ENCODE measurements at regions not wholly inside any gene's neighbourhood (a gene's known extent, or its start where the extent isn't known, plus 50 kb on each side); places are given as distances from the start of the nearest gene placed in this dataset.

DNA sequence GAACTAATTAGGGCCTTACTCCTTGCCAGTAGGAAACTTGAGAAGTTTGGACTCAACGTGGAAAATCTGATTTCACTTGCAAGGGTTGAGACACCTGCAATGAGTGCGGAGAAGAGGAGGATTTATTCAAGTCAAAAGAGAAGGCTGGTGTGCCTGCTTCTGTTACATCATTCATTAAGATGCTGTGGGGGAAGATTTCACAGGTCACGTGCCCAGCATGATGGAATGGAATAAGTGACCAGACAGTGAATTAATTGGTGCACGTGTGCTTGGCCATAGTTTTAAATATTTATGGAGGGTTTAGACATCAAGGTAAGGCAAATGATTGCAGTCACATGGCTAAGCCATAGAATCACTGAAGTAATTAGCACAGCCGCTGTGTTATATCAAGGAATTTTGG, 155.0 kb downstream of the C7orf25 start:
- DNase-seq = no peak

DNA sequence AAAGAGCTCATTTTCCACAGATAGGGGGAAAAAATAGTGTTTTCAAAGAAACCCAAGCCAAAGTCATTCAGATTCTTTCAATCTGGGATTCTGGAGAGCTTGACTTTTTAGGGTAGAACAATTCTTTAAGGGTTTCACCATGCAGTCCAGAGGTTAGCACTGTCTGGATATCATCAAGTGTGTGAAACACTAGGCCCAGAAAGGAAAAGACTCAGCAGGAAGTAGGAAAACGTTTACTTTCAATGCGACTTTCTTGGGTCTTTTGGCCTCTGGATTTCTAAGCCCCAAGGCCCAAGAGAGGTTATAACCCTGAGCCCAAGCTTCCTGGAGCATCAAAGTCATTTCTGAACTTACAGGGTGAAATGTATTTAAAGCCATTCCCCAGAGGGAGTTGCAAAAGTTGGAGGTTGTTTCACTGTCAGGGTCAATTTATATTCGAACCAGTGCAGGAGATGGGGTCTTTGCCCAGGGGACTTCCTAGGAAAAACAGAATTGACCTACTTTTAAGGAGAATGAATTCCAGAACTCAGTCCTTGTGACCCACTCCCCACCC, 158.0 kb downstream of the C7orf25 start:
- DNase-seq = no peak

DNA sequence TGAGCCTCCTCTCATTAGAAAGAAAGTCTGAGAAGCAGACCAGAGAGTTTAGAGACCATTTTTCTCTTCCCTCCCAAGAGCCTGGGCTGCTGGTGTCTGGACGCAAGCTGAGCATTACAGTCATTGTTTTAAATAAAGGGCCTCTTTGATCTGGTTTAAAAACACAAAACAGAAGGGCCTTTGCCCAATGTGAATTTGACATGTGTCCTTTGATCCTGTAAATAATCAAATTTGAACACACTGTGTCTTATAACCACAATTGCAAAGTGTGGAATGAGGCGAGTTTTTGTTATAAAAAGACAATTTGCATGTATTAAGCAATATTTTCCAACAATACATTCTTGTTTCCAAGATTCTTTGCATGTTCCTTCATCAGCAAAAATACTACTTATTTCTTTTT, 158.5 kb downstream of the C7orf25 start:
- no peak for DNase-seq

DNA sequence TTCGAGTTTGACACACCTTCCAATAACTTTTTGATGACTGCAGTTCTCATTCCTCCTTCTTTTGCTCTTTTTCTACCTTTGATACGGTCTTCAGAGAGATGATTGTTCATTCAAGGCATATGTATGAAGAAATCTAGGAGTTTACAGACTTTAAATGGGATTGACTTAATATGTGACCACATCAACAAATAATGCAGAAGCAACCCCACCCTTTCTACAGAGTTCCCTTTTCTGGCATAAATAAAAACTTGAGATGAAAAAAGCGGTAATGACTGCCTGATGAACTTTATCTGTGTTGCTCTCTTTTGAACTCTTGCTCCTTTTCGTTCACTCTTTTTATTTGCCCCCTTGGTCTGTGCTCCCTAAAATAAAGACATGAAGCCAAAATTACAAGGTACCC, 161.7 kb downstream of the C7orf25 start:
- no peak for DNase-seq

DNA sequence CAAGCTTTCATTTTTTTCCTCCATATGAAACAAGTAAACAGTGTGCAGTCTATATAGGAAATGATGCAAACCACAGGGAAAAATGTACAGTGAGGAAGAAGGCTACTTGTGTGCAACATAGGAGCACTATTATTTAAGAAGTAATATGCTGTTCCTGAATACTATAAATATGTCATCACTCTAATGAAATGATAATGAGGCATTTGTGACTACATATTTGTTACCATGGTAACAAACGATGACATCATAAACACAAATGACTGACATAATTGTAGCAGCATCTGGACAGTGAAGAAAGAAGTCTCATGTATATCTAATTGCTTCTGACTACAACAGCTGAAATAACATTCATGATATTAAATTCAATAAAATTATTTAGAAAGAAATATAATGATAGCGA, 164.8 kb downstream of the C7orf25 start:
- no peak for DNase-seq

DNA sequence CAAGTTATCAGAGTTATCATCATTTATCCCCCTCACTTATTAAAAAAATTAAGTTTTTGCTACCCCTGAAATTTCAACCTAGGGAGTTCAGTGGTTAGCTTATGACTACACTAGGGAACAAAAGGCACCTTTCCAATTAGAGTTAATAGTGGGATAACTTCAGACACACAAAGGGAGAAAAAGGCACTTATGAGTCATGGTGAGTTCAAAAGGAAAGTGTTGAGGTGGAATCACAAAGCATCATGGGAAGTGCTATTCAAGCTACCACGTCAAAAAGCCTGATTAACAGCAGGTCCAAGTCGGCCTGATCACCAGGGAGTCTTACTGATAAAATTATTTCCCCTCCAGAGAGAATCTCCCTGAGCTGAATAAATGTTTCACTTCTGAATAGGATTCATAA, 165.7 kb downstream of the C7orf25 start:
- no peak for DNase-seq

DNA sequence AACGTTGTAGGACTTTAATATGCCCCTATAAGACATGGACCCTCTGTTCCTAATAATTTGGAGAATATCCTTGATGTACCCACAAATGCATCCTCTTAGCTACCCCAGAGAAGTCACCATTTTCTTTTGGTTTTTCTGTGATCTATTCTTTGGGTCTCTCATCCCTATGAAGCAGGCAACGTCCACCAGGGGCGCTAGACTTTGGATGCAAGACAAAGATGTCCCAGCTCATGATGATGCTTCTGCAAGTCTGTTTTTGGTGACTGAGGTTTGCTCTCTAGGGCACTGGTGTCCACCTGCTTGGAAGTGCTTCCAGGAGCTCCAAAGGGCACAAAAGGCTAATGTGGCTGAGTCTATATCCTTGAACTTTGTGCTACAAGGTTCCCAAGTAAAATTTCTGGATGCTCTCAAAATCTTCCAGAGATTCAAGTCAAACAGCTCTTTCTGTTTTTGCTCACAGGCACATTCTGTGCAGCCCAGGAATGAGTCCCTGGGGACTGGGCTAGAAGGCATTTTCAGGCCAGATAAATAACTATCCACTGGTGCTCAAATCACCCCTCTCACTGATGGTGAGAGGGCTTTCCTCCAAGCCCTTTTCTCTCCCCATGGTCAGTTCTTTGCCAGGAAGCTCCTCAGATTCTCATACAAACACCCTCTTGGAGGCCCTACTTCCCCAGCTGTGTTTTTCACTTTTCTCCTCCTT, 166.4 kb downstream of the C7orf25 start:
- no peak for DNase-seq

DNA sequence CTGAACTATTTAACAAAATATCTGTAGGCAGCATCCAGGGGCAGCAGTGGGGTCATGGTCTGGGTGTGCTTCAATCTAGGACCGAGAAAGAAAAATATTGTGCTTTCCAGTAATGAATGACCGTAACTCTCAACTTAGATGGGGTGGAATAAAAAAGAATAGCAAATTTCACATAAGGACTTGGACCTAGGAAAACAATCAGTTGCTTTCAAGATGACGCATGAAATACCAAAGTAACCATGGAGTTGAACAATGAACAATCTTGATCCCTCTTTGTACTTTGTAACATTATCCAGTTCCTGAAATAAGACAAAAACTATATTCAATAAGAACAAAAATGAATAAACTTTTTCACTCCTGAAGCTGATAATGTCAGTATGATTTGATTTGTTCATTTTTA, 167.1 kb downstream of the C7orf25 start:
- no peak for DNase-seq

DNA sequence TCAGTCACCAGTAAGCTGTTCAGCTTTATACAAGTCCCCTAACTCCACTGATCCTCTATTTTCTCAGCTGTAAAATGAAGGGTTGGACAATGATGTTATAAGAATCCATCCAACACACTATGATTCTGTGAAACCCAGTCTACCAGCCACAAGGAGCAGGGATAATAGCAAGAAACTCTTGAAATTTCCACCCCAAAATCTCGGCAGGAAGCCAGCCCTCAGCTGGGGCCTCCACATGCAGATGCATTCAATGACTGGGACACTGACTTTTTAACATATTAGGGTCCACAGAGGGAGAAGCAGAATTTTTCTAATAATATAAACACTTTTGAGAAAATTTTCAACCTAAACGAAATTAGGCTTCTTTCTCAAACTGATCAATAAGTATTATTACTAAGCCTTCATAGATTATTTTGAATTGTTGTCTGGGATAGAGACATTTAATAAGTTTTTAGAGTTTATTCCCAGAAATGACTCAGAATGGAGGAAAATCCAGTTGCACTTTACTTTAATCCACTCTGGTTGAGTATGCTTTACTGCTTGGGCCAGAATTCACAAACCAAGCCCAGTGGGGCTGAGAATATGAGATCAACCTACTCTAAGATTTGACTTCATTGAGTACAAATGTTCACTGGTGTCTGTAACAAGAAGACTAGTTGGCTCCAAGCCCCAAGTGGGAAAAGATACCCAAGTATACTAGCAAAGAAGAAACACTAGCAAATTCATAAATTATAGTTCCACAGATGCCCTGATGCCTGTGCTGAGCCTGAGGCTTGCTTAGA, 168.6 kb downstream of the C7orf25 start:
- DNase-seq = no peak

DNA sequence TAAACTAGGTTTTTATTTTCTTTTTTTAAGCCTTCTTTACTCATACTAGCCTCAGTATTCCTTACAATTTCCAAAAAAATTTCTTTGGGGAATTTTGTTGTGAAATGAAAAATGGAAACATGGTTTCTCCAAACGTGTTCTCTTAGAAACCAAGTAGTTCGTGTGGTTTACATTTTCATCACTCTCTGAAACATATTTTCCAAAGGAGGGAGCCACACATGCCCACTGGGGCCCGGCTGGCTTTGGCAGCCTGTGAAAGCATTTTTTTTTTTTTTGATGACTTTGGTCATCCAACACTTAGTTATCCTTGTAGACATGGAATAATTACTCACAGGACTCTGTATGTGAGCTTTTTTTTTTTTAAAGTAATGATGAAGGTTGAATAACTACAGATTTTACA, 169.6 kb downstream of the C7orf25 start:
- no peak for DNase-seq

DNA sequence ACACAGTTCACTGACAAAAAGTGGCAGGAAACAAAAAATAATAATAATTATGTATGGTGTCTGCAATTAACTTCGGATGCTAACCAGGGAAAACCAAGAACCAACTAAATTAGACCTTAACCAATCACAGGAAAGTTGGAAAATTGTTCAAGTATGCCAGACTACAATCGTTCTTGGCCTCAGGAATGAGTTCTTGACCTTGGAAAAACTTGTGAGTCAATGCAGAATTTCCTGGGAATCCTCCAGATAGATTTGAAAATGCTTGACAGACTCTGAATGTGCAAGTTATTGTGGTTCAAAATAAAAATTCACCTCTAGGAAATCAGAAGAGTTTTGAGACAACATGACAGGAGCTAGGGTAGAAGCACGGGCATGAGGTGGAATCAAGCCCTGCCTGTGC, 171.5 kb downstream of the C7orf25 start:
- DNase-seq = no peak

DNA sequence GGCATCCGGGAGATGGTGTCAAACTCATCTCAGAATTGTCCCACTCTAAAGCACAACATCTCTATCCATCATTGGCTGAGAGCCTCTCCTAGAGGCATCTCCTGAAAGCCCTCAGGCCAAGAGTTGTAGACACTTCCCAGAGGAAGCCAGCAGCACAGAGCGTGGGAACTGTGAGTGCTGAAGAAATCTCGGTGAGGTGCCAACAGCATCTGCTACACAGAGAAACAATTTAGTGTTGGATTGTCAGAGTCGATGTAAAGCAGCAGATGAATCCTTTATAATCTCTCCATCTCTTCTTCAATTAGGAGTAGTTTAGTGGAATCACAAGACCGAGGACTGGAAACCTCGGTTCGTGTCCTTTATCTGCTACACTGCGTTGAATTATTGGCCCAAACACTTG, 172.2 kb downstream of the C7orf25 start:
- no peak for DNase-seq

DNA sequence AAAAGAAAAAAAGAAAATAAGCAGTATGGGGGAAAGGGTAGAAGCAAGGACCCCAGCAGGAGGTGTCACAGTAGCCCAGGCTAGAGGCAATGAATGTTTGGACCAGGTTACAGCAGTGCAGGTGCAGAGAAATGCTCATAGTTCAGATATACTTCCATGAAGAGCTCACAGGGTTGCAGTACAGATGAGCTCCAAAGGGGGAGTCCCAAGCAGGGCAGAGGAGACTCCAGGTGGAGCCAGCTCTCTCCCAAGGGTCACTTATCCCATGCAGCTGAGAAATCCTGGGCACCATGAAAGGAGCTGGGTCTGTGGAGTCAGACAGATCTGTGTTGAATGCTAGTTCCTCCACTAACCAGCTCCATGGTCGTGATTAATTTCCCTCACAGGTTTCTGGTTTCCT, 174.9 kb downstream of the C7orf25 start:
- no peak for DNase-seq

DNA sequence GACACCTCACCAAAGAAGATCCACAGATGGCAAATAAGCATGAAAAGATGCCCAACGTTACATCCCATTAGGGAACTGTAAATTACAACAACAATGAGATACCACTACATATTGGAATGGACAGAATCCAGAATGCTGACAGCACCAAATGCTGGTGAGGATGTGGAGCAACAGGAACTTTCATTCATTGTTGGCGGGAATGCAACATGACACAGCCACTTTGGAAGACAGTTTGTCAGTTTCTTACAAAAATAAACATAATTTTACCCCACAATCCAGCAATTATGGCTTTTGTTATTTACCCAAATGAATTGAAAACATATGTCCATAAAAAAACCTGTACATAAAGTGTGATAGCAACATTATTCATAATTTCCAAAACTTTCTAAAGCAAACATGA, 176.8 kb downstream of the C7orf25 start:
- DNase-seq = no peak

DNA sequence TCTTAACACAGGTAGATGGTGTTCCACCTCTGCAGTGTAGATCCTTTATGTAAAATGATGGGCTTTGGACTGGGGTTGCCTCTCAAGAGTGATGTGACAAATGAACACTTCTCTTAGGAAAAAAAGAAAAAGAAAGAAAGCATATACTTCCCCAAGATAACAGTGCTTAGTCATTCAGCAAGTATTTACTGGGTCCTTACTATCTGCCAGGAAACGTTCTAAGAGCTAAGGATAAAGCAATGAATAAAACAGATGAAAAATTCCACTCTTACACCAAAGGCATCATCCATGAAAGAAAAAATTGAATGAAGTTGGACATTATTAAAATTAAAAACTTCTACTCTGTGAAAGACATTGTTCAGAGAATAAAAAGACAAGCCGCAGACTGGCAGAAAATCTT, 177.3 kb downstream of the C7orf25 start:
- no peak for DNase-seq

DNA sequence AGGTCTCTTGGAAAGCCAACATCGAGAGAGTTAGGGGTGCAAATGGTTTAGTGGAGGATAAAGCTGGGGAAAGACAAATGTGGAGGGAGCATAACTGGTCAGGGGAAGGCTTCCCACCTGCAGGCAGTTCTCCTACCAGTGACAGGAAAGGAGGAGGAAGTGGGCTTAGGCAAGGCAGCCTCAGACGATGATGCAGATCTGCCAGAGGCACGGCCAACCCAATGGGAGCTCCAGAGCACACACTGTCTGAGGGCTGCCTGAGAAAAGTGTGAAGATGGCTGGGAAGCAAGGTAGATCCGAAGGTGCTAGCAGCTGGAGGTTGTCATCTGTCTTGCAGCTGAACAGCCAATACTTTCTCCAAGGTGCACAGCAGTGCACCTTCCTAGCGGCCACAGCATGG, 178.8 kb downstream of the C7orf25 start:
- DNase-seq = no peak

DNA sequence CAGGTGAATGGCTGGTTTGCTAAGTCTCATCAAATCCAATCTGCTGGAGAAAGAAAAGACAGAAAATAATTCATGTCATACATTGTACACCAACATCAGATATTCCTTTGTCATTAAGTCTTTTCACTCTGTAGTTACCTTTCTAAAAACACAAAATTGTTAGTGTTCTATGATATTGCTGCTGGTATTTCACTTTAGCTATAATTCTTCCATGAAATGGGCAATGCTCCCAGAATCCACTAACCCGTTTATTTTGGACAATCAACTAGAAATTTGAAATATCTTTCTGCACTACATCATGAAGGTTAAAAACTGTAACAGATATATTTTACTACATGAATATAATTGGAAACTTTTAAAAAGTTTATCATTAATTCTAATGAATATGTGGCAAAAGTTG, 181.3 kb downstream of the C7orf25 start:
- no peak for DNase-seq

DNA sequence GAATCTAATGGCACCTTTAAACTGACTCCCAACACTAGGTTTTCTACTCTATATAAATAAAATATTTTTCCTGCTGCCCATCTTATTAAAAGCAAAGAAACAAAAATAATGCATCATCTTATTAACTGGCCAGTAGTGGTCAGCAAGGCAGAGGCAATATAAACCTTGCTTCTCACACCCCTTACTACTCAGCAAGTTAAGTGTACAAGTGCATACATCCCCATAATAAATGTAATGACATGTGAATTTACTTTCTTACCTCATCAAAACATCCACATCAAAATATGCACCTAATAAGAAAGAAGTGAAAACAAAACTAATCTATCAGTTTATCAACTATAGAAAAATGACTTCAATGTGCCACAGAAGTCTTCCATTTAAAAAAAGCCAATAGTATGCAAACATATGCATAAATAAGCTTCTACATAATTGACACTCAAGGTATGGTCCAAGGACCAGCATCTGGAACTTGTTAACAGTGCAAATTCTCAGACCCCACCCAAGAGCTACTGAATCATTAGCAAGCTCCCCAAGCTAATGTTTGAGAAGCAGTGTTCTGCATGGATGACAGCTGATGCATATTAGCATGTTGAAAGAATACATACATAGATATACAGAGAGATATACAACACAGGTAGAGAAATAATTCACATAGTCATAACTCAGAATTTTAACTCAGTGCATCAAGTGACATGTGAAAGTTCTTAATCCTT, 182.7 kb downstream of the C7orf25 start:
- DNase-seq = no peak

DNA sequence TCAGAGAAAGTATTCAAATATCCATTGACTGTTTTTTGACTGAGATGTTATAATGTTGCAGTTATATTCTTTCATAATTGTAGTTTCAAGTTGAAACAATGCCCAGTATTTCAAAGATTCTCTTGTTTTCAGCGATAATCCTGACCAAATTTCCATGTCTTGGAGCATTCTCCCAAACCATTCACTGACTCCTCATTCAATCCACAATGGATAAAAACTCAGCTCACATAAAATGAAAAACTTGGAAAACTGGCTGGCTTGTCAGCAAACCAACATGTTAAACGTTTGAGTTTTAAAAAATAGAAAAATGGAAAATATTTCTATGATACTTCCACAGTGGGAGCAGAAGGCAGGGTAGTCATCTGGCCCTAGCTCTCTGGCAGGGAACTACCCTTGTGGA, 184.4 kb downstream of the C7orf25 start:
- DNase-seq = no peak

DNA sequence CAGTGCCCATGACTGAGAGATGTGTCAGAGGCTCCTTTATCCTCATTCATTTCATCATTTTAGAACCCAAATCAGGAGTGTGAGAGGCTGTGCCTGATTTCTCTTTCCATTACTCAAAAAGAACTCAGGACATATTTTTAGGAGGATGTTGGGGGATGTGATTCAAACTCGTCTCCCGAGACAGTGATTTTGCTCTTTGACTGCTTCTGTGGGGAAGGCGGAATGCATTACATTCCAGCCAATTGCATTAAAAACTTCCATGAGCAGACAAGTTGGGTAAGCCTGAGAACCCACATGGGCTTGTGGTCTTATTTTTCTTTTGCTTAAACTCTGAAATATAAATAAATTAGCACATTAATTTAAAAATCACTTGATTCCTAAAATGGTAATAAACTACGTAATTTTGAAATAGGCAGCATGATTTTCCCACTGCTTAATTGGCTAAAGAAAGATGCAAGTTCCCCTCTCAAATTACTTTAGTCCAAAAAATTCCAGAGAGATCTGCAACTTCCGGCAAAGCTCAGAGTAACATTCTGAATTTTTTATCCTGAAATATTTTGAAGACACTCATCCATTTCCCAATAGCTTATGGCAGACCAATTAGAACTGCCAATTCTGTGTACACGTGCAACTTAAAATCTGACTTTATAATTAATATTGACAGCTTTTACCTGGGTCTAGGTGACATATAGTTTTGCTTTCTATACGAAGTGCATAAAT, 185.6 kb downstream of the C7orf25 start:
- no peak for DNase-seq

DNA sequence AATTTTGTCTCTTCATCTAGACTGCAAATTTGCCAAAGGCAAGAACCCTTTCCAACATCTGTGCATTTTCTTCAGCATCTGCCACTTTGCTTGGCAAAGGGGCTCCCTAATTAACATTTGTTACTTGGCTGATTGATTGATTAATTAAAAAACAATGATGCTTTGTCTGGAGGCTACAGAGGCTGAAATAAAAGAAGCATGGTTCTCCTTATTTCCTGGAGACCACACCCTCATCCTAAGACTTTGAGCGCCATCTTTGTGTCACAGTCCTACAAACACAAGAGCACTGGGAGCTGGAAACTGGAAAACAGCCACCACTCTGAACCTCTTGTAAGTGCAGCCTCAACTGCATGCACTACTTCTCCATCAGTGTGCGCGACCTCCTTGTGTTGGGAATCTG, 189.2 kb downstream of the C7orf25 start:
- no peak for DNase-seq

DNA sequence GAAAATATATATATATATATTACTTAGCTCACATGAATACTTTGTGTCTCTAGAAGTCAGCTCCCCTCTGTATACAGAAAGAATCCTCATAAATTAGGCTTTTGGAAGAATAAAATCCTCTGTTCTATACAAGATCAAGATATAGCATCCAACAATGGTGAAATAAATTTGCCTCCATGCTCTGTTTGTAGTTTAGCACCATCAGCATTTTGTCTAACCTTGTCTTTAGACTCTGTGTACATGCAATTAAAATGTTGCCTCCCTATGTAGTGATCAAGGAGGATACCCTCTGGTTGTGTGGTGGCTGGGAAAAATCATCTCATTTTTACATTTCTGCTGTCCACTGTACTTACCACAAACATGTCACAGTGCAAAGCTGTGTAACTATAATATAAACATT, 189.7 kb downstream of the C7orf25 start:
- no peak for DNase-seq
